C4-2B (cell line): ENCODE measurements at regions not wholly inside any gene's neighbourhood (a gene's known extent, or its start where the extent isn't known, plus 50 kb on each side); places are given as distances from the start of the nearest gene placed in this dataset.

Experiments used
- H3K27ac ChIP-seq: fragments of 450-650 bp; 2 replicates; pipeline ENCODE4 v1.5.1; 2017
- CTCF ChIP-seq: fragments of 450-650 bp; conservative IDR thresholded peaks from 2 replicates; pipeline ENCODE4 v1.5.1; 2017; ENCODE audit warnings: mild to moderate bottlenecking
- ZFX ChIP-seq: fragments of 450-650 bp; IDR thresholded peaks from 2 replicates; pipeline ENCODE4 v1.6.1; 2017

- no peak for TF ChIP-seq CTCF
- no peak for TF ChIP-seq ZFX
- peak overlapping the region; percentile 28; the same call in 1 of the 2 replicates for H3K27ac ChIP-seq
Observed at GRCh38 chr2:12303181-12304030, 413.3 kb upstream of the TRIB2 start.

GRCh38 chr2:12304564-12305171, 412.1 kb upstream of the TRIB2 start:
- H3K27ac ChIP-seq, result no peak overlapping the region
- TF ChIP-seq CTCF (no peak), ZFX (no peak)

- no peak overlapping the region for H3K27ac ChIP-seq
- no peak for TF ChIP-seq CTCF
- TF ChIP-seq ZFX, result no peak
Observed at GRCh38 chr2:12305931-12306330, 410.8 kb upstream of the TRIB2 start.

- TF ChIP-seq ZFX (no peak), CTCF (no peak)
- no peak overlapping the region for H3K27ac ChIP-seq
Observed at GRCh38 chr2:12310399-12310798, 406.3 kb upstream of the TRIB2 start.

GRCh38 chr2:12313445-12314126, 403.1 kb upstream of the TRIB2 start:
- no peak overlapping the region for H3K27ac ChIP-seq
- TF ChIP-seq CTCF (no peak), ZFX (no peak)

GRCh38 chr2:12314127-12314760, 402.5 kb upstream of the TRIB2 start:
- no peak overlapping the region for H3K27ac ChIP-seq
- TF ChIP-seq ZFX, result no peak
- no peak for TF ChIP-seq CTCF
